ENCODE measurements at regions not wholly inside any gene's neighbourhood (a gene's known extent, or its start where the extent isn't known, plus 50 kb on each side); places are given as distances from the start of the nearest gene placed in this dataset.

DNA sequence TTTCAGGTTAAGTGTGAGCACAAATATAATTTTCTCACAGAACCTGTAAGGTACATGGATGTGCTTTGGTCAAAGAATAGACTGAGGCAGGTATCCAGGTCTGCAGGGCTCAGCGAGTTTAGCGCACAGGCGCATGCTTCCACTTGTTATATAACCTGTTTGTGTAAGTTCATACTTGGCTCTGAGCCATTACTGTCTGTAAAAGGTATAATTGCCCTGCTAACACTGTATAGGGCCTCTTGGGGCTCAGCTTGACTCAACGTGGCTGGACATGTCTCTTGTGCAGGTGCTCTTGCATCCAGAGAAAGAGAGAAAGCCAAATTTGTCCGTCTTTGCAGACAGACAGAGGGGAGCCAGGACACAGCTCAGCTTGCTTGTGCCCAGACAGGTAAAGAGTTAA lies 759.6 kb downstream of the MTRR start:
- Histone ChIP-seq H3K4me3 (no peak overlapping the region), H3K9me3 (no peaks in the 10 kb centered on the region), H3K4me1 (no peaks in the 10 kb centered on the region), H3K36me3 (no peaks in the 10 kb centered on the region), H3K27ac (no peak overlapping the region), H3K27me3 (no peaks in the 10 kb centered on the region)
- no peak for DNase-seq
- TF ChIP-seq CTCF (IDR thresholded peaks at IDR 0.05), result no peak
- intact Hi-C loops (cut with DNase I; ENCODE audit: low total_unique reads), result no loop called here

DNA sequence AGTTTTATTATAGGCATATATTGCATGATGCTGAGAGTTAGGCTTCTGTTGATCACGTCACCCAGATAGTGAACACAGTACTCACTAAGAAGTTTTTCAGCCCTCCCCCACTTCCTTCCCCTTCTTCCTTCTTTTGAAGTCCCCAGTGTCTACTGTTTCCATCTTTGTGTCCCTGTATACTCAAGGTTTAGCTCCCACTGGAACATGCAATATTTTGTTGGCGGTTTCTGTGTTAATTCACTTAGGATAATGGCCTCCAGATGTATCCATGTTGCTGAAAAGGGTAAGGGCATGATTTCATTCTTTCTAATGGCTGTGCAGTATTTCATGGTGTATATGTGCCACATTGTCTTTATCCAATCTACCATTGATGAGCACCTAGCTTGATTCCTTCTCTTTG lies 764.3 kb downstream of the MTRR start:
- no peak for TF ChIP-seq CTCF (IDR thresholded peaks at IDR 0.05)
- Histone ChIP-seq H3K9me3 (no peaks in the 10 kb centered on the region), H3K27me3 (no peaks in the 10 kb centered on the region), H3K27ac (no peak overlapping the region), H3K4me1 (no peaks in the 10 kb centered on the region), H3K4me3 (no peak overlapping the region), H3K36me3 (no peaks in the 10 kb centered on the region)
- DNase-seq, result no peak
- intact Hi-C loops (cut with DNase I; ENCODE audit: low total_unique reads), result no loop called here

DNA sequence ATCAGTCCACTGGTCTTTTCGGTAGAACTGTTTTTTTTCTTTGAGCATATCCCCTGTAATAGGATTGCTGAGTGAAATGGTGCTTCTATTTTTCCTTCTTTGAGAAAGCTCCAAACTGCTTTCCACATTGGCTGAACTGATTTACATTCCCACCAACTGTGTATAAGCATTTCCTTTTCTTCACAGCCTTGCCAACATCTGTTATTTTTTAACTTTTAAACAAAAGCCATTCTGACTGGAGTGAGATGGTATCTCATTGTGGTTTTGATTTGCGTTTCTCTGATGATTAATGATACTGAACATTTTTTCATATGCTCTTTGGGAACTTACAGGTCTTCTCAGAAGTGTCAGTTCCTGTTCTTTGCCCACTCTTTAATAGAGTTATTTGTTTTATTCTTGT lies 764.7 kb downstream of the MTRR start:
- Histone ChIP-seq H3K36me3 (no peaks in the 10 kb centered on the region), H3K27ac (no peak overlapping the region), H3K9me3 (no peaks in the 10 kb centered on the region), H3K27me3 (no peaks in the 10 kb centered on the region), H3K4me3 (no peak overlapping the region), H3K4me1 (no peaks in the 10 kb centered on the region)
- TF ChIP-seq CTCF (IDR thresholded peaks at IDR 0.05), result no peak
- intact Hi-C loops (cut with DNase I; ENCODE audit: low total_unique reads), result no loop called here
- no peak for DNase-seq

DNA sequence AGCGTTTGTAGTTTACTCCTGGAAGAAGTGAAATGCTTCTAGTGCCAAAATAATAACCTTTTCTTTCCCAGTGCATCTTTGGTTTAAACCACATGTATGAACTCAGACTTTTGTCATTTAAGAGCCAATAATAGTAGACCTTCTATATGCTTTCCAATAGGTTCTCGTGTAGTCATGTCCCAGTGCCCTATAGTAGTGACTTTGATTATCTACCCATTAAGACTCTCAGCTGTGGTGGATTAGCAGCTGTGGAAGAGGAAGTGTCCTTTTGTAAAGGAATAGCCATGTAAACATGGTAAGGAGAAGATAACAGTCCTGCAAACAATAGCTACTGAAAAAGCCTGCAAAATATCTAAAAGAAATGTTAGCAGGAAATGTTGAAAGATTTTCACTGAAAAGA lies 765.3 kb downstream of the MTRR start:
- no peak for DNase-seq
- H3K4me3 ChIP-seq, result no peak overlapping the region
- H3K4me1 ChIP-seq, result no peaks in the 10 kb centered on the region
- H3K27ac ChIP-seq, result no peak overlapping the region
- no peaks in the 10 kb centered on the region for H3K36me3 ChIP-seq
- no peaks in the 10 kb centered on the region for H3K27me3 ChIP-seq
- TF ChIP-seq CTCF (IDR thresholded peaks at IDR 0.05), result no peak
- intact Hi-C loops (cut with DNase I; ENCODE audit: low total_unique reads), result no loop called here
- no peaks in the 10 kb centered on the region for H3K9me3 ChIP-seq

DNA sequence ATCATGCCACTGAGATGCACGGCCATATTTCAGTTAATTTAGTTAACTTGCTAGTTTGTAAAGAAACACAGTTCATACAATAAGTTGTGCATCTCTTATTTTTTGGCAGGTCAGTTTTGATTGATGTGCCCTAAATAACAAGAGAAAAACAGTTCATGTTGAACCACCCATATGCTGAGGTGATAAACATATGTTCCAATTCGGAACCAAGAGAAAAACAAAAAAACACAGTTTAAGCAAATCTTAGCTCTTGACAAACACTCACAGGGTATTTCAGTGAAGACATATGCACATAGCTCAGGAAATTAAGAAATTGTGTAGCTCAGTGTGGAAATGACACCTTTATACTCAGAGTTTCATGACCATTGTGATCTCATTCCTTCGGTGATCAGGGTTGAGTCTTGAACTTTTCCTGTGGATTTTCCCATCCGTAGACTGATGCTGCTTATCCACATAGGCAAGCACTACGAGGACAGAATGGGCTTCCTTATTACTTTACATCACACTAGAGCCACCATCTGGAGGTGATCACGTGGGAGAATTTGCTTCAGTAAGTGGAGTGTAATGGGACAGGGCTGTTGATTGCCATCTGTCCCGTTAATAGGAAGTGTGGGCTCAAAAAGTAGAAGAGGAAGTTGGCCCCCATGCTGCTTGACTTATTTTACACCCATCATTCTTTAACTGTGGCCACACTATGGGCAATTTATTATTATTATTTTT lies 773.0 kb downstream of the MTRR start:
- no peak for TF ChIP-seq CTCF (IDR thresholded peaks at IDR 0.05)
- H3K36me3 ChIP-seq, result no peaks in the 10 kb centered on the region
- no peaks in the 10 kb centered on the region for H3K4me1 ChIP-seq
- no peaks in the 10 kb centered on the region for H3K9me3 ChIP-seq
- no peak for DNase-seq
- intact Hi-C loops (cut with DNase I; ENCODE audit: low total_unique reads), result no loop called here
- no peaks in the 10 kb centered on the region for H3K27me3 ChIP-seq
- no peak overlapping the region for H3K4me3 ChIP-seq
- no peak overlapping the region for H3K27ac ChIP-seq

- no peak for DNase-seq
- H3K27ac ChIP-seq, result no peak overlapping the region
- H3K9me3 ChIP-seq, result no peaks in the 10 kb centered on the region
- H3K4me1 ChIP-seq, result no peaks in the 10 kb centered on the region
- H3K4me3 ChIP-seq, result no peak overlapping the region
- no peaks in the 10 kb centered on the region for H3K36me3 ChIP-seq
- TF ChIP-seq CTCF (IDR thresholded peaks at IDR 0.05), result no peak
- intact Hi-C loops (cut with DNase I; ENCODE audit: low total_unique reads), result no loop called here
- no peaks in the 10 kb centered on the region for H3K27me3 ChIP-seq
Observed at GRCh38 chr5:8644377-8644776, 775.4 kb downstream of the MTRR start.

Measured in tibial artery (tissue), 4 donors.